OCI-LY3 (cell line): ENCODE measurements at regions not wholly inside any gene's neighbourhood (a gene's known extent, or its start where the extent isn't known, plus 50 kb on each side); places are given as distances from the start of the nearest gene placed in this dataset.

Experiments used
- CTCF ChIP-seq: fragments of 200-600, 300-600 bp; sonication (generic); IDR thresholded peaks from 2 replicates; pipeline ENCODE4 v1.5.1; 2014; ENCODE audit warnings: antibody characterized with exemption, low read length, low read depth
- EZH2phosphoT487 ChIP-seq: fragments of 200-600 bp; shearing (Covaris generic); IDR thresholded peaks from 2 replicates; pipeline ENCODE4 v1.6.1; 2018; ENCODE audit warnings: antibody characterized with exemption, mixed run types, low read depth

GRCh38 chr3:18572809-18573208, 147.7 kb upstream of the SATB1 start:
- no peak for TF ChIP-seq CTCF
- no peak for TF ChIP-seq EZH2phosphoT487
